Esophagus muscularis mucosa (tissue), 4 donors: ENCODE measurements at regions not wholly inside any gene's neighbourhood (a gene's known extent, or its start where the extent isn't known, plus 50 kb on each side); places are given as distances from the start of the nearest gene placed in this dataset.

Experiments used
- CTCF ChIP-seq, 3 experiments: fragments of 200-600 bp in 2 of 3; fragments of 450-650 bp in 1 of 3; sonication (generic) in 2 of 3; IDR thresholded peaks; one replicate each; pipeline ENCODE4 v1.5.1; 2017 to 2019; ENCODE audit warnings: antibody characterized with exemption in 3 of 3, mild to moderate bottlenecking in 2 of 3, moderate library complexity in 1 of 3
- EP300 ChIP-seq: sonication (generic); formaldehyde crosslinking; IDR thresholded peaks from one replicate; pipeline ENCODE4 v1.6.1; 2017; ENCODE audit warnings: antibody characterized with exemption
- POLR2A ChIP-seq: fragments of 450-650 bp; IDR thresholded peaks from one replicate; pipeline ENCODE4 v1.6.1; 2017; ENCODE audit warnings: antibody characterized with exemption, moderate library complexity, mild to moderate bottlenecking, low read depth
- POLR2AphosphoS5 ChIP-seq, 2 donors: sonication (generic); formaldehyde crosslinking; IDR thresholded peaks; one replicate each; pipeline ENCODE4 v1.6.1; 2017; ENCODE audit warnings: antibody characterized with exemption in 2 of 2

GRCh38 chr21:17446737-17447136 lies 66.1 kb upstream of the CXADR start:
- TF ChIP-seq POLR2AphosphoS5 (IDR thresholded peaks at IDR 0.05) = no peak
- no peak for TF ChIP-seq CTCF (IDR thresholded peaks at IDR 0.05)
- TF ChIP-seq POLR2A = no peak
- TF ChIP-seq EP300 = no peak
